H1 (cell line): ENCODE measurements at regions not wholly inside any gene's neighbourhood (a gene's known extent, or its start where the extent isn't known, plus 50 kb on each side); places are given as distances from the start of the nearest gene placed in this dataset.

Experiments used
- ASH2L ChIP-seq: fragments of 200-600, 300-600 bp; sonication (generic); IDR thresholded peaks from one replicate; pipeline ENCODE4 v1.7.1; 2017; ENCODE audit warnings: low read length
- BRCA1 ChIP-seq: IDR thresholded peaks from 2 replicates; pipeline ENCODE4 v1.6.1; 2012; ENCODE audit warnings: low read depth, low read length, improper control_type of control experiment
- CBX8 ChIP-seq: fragments of 300-800, 300-1000 bp; sonication (generic); IDR thresholded peaks from 2 replicates; pipeline ENCODE4 v1.7.1; 2016; ENCODE audit warnings: low read depth, low read length, borderline replicate concordance
- FOSL1 ChIP-seq: IDR thresholded peaks from 2 replicates; pipeline ENCODE4 v1.6.1; 2011; ENCODE audit warnings: mild to moderate bottlenecking, low read depth, low read length, moderate library complexity; ENCODE audit not compliant: insufficient read depth
- GTF2F1 ChIP-seq: IDR thresholded peaks from 2 replicates; pipeline ENCODE4 v1.6.1; 2012; ENCODE audit warnings: low read depth, low read length, improper control_type of control experiment, borderline replicate concordance
- NANOG ChIP-seq: IDR thresholded peaks from 2 replicates; pipeline ENCODE4 v1.6.1; 2011; ENCODE audit warnings: low read length, low read depth, mild to moderate bottlenecking, inconsistent platforms; ENCODE audit not compliant: insufficient read depth, poor library complexity, severe bottlenecking
- RXRA ChIP-seq: IDR thresholded peaks from 2 replicates; pipeline ENCODE4 v1.6.1; 2011; ENCODE audit warnings: low read depth, mild to moderate bottlenecking, low read length, moderate library complexity; ENCODE audit not compliant: insufficient read depth
- SIN3A ChIP-seq, 2 experiments: IDR thresholded peaks in 1 of 2; conservative IDR thresholded peaks in 1 of 2; 2 replicates each; pipeline ENCODE4 v1.6.1; 2011 to 2012; ENCODE audit warnings: low read length in 2 of 2, improper control_type of control experiment in 1 of 2, low read depth in 1 of 2, mild to moderate bottlenecking in 1 of 2
- SIRT6 ChIP-seq: IDR thresholded peaks from one replicate; pipeline ENCODE4 v1.7.1; 2012; ENCODE audit warnings: low read length, inconsistent platforms
- SP2 ChIP-seq: IDR thresholded peaks from 2 replicates; pipeline ENCODE4 v1.6.1; 2012; ENCODE audit warnings: mild to moderate bottlenecking, low read length, inconsistent platforms
- SUZ12 ChIP-seq: fragments of 200-600 bp; sonication (generic); IDR thresholded peaks from 2 replicates; pipeline ENCODE4 v1.6.1; 2012; ENCODE audit warnings: mild to moderate bottlenecking, inconsistent platforms, low read length, moderate library complexity, mixed read lengths
- TF ChIP-seq, protein P1 (sequence below): fragments of 300-600 bp; sonication (generic); IDR thresholded peaks from 2 replicates; pipeline ENCODE4 v1.7.1; 2012; ENCODE audit warnings: low read length, moderate library complexity, mild to moderate bottlenecking, inconsistent platforms; ENCODE audit not compliant: insufficient replicate concordance

DNA sequence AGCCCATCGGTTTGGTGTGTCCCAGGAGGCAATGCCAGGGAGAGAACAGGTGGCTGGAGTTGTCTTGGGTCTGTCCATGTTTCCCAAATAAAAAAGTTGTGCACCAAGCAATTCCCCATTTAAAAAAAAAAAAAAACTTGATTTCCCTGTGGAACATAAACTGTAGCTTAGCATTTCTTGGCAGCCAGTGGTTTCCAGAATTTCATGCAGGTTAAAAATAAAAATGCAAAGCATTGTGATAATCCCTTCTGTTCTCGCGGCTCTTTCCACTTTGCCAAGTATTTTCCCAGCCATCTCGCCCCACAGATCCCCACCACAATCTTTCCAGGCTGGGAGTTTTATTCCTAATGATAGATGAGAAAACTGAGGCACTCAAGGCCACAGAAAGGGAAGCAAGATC lies 51.4 kb upstream of the MSX1 start (continued):
- TF ChIP-seq, protein P1, sequence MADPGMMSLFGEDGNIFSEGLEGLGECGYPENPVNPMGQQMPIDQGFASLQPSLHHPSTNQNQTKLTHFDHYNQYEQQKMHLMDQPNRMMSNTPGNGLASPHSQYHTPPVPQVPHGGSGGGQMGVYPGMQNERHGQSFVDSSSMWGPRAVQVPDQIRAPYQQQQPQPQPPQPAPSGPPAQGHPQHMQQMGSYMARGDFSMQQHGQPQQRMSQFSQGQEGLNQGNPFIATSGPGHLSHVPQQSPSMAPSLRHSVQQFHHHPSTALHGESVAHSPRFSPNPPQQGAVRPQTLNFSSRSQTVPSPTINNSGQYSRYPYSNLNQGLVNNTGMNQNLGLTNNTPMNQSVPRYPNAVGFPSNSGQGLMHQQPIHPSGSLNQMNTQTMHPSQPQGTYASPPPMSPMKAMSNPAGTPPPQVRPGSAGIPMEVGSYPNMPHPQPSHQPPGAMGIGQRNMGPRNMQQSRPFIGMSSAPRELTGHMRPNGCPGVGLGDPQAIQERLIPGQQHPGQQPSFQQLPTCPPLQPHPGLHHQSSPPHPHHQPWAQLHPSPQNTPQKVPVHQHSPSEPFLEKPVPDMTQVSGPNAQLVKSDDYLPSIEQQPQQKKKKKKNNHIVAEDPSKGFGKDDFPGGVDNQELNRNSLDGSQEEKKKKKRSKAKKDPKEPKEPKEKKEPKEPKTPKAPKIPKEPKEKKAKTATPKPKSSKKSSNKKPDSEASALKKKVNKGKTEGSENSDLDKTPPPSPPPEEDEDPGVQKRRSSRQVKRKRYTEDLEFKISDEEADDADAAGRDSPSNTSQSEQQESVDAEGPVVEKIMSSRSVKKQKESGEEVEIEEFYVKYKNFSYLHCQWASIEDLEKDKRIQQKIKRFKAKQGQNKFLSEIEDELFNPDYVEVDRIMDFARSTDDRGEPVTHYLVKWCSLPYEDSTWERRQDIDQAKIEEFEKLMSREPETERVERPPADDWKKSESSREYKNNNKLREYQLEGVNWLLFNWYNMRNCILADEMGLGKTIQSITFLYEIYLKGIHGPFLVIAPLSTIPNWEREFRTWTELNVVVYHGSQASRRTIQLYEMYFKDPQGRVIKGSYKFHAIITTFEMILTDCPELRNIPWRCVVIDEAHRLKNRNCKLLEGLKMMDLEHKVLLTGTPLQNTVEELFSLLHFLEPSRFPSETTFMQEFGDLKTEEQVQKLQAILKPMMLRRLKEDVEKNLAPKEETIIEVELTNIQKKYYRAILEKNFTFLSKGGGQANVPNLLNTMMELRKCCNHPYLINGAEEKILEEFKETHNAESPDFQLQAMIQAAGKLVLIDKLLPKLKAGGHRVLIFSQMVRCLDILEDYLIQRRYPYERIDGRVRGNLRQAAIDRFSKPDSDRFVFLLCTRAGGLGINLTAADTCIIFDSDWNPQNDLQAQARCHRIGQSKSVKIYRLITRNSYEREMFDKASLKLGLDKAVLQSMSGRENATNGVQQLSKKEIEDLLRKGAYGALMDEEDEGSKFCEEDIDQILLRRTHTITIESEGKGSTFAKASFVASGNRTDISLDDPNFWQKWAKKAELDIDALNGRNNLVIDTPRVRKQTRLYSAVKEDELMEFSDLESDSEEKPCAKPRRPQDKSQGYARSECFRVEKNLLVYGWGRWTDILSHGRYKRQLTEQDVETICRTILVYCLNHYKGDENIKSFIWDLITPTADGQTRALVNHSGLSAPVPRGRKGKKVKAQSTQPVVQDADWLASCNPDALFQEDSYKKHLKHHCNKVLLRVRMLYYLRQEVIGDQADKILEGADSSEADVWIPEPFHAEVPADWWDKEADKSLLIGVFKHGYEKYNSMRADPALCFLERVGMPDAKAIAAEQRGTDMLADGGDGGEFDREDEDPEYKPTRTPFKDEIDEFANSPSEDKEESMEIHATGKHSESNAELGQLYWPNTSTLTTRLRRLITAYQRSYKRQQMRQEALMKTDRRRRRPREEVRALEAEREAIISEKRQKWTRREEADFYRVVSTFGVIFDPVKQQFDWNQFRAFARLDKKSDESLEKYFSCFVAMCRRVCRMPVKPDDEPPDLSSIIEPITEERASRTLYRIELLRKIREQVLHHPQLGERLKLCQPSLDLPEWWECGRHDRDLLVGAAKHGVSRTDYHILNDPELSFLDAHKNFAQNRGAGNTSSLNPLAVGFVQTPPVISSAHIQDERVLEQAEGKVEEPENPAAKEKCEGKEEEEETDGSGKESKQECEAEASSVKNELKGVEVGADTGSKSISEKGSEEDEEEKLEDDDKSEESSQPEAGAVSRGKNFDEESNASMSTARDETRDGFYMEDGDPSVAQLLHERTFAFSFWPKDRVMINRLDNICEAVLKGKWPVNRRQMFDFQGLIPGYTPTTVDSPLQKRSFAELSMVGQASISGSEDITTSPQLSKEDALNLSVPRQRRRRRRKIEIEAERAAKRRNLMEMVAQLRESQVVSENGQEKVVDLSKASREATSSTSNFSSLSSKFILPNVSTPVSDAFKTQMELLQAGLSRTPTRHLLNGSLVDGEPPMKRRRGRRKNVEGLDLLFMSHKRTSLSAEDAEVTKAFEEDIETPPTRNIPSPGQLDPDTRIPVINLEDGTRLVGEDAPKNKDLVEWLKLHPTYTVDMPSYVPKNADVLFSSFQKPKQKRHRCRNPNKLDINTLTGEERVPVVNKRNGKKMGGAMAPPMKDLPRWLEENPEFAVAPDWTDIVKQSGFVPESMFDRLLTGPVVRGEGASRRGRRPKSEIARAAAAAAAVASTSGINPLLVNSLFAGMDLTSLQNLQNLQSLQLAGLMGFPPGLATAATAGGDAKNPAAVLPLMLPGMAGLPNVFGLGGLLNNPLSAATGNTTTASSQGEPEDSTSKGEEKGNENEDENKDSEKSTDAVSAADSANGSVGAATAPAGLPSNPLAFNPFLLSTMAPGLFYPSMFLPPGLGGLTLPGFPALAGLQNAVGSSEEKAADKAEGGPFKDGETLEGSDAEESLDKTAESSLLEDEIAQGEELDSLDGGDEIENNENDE: no peak
- TF ChIP-seq ASH2L (no peak), FOSL1 (no peak), SUZ12 (no peak), CBX8 (no peak), GTF2F1 (no peak), SP2 (no peak), SIRT6 (no peak), RXRA (no peak), BRCA1 (no peak), NANOG (no peak), SIN3A (conservative IDR thresholded peaks at IDR 0.05 in 1 of 2, IDR thresholded peaks at IDR 0.05 in 1 of 2; ENCODE audit: low read depth in 1 of 2, low read length in 2 of 2) (no peak)
